ENCODE measurements at regions not wholly inside any gene's neighbourhood (a gene's known extent, or its start where the extent isn't known, plus 50 kb on each side); places are given as distances from the start of the nearest gene placed in this dataset. TPM values are rescaled to one million over a fixed set of nuclear protein-coding genes. Genes with fewer than 3 reads are reported as not detected.
"Not testable (repeated sequence)": the region's sequence is repeated elsewhere in the genome, so short reads cannot be mapped to it uniquely, and the experiment has no call there.

DNA sequence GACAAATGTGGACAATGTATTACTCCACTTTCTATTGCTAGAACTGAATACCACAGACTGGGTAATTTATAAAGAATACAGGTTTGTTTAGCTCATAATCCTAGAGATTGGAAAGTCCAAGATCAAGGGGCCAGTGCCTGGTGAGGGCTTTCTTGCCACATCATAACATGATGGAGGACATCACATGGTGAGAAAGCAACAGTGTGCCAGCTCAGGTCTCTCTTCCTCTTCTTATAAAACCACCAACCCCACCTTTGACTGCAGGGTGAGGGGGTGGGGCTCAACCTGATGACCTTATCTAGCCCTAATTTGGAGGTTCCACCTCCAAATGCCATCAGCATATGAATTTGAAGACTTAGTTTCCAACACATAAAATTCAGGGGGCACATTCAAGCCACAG, 105.7 kb upstream of the CXorf66 start:
- DNase-seq (ENCODE audit: low spot score): no peak

DNA sequence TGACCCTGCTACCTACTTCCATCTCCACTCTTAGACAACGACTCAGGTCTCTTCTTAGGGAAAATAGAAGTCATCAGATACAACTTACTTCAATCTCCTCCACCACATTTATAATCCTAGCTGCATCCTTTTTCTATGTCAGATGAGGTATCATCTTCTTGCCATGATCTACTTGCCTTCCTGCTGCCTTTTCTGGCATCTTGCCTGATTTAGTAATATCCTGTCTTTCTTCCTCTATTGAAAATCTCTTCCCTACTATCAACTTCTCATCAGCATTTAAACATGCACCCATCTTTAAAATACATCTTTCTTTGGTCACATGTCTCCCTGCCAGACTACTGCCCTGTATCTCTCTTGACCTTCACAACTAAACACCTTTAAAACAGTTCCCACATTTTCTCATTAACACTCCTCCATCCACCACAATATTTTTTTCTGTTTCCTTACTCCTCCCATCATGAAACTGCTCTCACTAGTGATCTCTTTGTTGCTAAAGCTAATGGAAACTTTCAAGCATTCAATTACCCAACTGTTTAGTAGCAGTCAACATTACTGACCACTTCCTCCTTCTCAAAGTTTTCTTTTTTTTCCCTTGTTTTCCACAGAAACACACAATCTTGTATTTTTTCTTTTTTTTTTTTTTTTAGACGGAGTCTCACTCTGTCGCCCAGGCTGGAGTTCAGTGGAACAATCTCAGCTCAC, 100.8 kb upstream of the CXorf66 start:
- no peak for DNase-seq (ENCODE audit: low spot score)

- no peak for DNase-seq (ENCODE audit: low spot score)
Measured at GRCh38 chrX:140064993-140065392, 99.7 kb upstream of the CXorf66 start.

GRCh38 chrX:140057001-140057411, 91.7 kb upstream of the CXorf66 start:
- DNase-seq (ENCODE audit: low spot score): peak; percentile 79

DNA sequence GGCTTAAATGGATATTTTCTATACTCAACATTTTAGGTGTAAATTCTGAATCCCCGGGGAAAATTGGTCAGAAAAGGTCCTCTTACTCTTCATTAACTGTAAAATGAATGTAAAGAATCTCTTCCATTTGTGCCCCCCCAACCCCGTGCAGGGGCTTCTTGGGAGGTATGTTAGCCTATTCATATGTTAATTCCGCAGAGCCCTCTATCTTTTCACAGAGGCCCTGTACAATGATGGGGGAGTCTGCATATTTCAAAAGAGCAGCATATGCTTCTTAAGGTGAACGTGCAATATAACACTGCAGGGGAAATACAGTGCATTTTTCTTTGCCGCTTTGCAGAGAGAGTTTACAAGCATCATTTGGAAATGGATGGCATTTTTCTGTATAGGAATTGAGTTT, 88.5 kb upstream of the CXorf66 start:
- no peak for DNase-seq (ENCODE audit: low spot score)

DNA sequence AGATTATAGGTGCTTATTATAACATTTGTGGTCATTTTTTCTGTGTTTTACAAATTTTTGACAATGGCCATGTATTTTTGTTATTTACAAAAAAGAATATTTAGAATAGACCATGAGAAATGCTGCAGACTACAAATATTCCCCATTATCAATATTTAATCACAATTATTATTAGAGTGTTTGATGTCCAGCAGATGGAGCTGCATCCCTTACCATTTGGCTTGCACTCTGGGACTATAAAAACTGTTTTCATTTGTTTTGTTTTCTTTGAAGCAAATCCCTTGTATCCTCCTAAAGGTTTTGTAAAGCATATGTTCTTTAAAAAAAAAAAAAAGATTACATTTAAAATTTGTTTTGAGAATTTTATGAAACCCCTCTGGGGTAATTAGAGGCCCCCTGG, 85.6 kb upstream of the CXorf66 start:
- DNase-seq (ENCODE audit: low spot score): peak; percentile 21

- DNase-seq (ENCODE audit: low spot score): no peak
Measured at GRCh38 chrX:140040386-140040785, 75.1 kb upstream of the CXorf66 start.

DNA sequence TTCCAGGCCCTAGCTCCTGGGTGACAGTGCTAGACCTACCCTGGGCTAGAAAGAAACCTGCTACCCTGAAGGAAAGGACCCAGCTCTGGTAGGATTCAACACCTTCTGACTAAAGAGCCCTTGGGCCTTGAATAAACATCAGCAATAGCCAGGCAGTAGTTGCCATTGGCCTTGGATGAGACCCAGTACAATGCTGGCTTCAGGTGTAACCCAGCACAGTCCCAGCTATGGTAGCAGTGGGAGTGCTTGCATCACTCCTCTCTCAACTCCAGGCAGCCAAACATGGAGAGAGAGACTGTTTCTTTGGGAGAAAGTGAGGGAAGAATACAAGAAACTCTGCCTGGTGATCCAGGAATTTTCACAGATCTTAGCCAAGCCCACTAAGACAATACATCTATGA, 73.5 kb upstream of the CXorf66 start:
- no peak for DNase-seq (ENCODE audit: low spot score)

GRCh38 chrX:140034916-140035315, 69.6 kb upstream of the CXorf66 start:
- DNase-seq (ENCODE audit: low spot score): no peak

DNA sequence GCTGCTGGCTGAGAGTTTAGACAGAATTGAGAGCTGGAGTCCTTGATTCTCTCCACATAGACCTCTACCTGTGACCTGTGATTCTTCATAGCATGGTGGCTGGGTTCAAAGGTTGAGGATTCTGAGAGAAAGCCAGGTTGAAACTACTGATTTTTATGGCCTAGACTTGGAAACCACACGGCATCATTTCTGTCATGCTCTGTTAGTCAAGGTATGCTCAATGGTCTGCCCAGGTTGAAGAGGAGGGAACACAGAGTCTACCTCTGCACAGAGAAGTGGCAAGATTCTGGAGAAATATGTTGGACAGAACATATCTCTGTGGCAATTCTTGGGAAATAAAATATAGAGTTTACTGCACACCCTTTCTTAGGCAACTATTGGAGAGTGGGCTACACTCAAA, 57.2 kb upstream of the CXorf66 start:
- DNase-seq (ENCODE audit: low spot score): no peak

DNA sequence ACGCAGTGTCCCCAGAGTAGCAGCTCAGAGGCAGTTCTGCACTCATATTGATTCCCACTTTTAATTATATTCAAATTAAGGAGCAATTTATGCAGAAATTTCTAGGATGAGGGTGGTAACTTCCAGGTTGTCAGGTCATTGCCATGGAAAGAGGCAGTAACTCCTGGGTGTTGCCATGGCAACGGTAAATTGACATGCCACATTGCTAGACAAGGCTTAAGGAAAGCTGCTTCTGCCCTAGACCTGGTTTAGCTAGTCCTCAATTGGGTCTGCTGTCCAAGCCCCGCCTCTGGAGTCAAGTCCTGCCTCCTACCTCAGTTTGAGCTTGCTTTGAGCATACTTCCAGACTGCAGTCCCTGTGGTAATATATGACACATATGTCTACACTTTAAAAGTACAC, 53.8 kb upstream of the CXorf66 start:
- not testable (repeated sequence) for DNase-seq (ENCODE audit: low spot score)

Small RNA genes lying in the stretch of these regions (small RNA-seq; reads per million reads assigned to genes)
- not detected for gene RN7SL727P

Data from HT-29 (cell line).